WERI-Rb-1 (cell line): ENCODE measurements at regions not wholly inside any gene's neighbourhood (a gene's known extent, or its start where the extent isn't known, plus 50 kb on each side); places are given as distances from the start of the nearest gene placed in this dataset.
"Not testable (repeated sequence)": the region's sequence is repeated elsewhere in the genome, so short reads cannot be mapped to it uniquely, and the experiment has no call there.

Experiments used
- DNase-seq: peaks from one replicate; pipeline ENCODE4 v3.0.0-alpha.2; 2020
- H3K27ac ChIP-seq: fragments of 250-450 bp; sonication (Bioruptor Pico); 2 replicates; pipeline ENCODE4 v1.5.1; 2020; ENCODE audit warnings: mild to moderate bottlenecking, moderate library complexity
- H3K27me3 ChIP-seq: fragments of 250-450 bp; sonication (Bioruptor Pico); 2 replicates; pipeline ENCODE4 v1.5.1; 2021; ENCODE audit warnings: mild to moderate bottlenecking, low read depth, moderate library complexity; ENCODE audit not compliant: insufficient read depth, severe bottlenecking
- H3K36me3 ChIP-seq: fragments of 250-450 bp; sonication (Bioruptor Pico); 2 replicates; pipeline ENCODE4 v1.5.1; 2020; ENCODE audit warnings: mild to moderate bottlenecking, moderate library complexity
- H3K4me3 ChIP-seq: 2 replicates; pipeline ENCODE4 v1.5.1; 2011; ENCODE audit warnings: low read depth, mild to moderate bottlenecking, control low read depth, low read length
- H3K9me3 ChIP-seq: fragments of 250-450 bp; sonication (Bioruptor Pico); 2 replicates; pipeline ENCODE4 v1.5.1; 2021; ENCODE audit warnings: mild to moderate bottlenecking, moderate library complexity; ENCODE audit not compliant: severe bottlenecking
- CTCF ChIP-seq: IDR thresholded peaks from 2 replicates; pipeline ENCODE4 v1.5.1; 2011; ENCODE audit warnings: low read depth, mild to moderate bottlenecking, control low read depth, inconsistent platforms, low read length

GRCh38 chr19:31049431-31049830, 299.8 kb downstream of the TSHZ3 start:
- no peak for DNase-seq
- H3K27ac ChIP-seq: no peak overlapping the region
- H3K4me3 ChIP-seq: no peak overlapping the region
- peaks cover 2% of the 10 kb centered on the region for H3K9me3 ChIP-seq
- TF ChIP-seq CTCF: no peak
- no peaks in the 10 kb centered on the region for H3K27me3 ChIP-seq
- no peaks in the 10 kb centered on the region for H3K36me3 ChIP-seq

- DNase-seq: no peak
- Histone ChIP-seq H3K9me3 (no peaks in the 10 kb centered on the region), H3K27me3 (no peaks in the 10 kb centered on the region), H3K36me3 (no peaks in the 10 kb centered on the region), H3K27ac (no peak overlapping the region), H3K4me3 (no peak overlapping the region)
- TF ChIP-seq CTCF: no peak
Measured at GRCh38 chr19:31046024-31046423, 303.2 kb downstream of the TSHZ3 start.

GRCh38 chr19:31041461-31041860, 307.8 kb downstream of the TSHZ3 start:
- no peak for DNase-seq
- no peak for TF ChIP-seq CTCF
- no peaks in the 10 kb centered on the region for H3K9me3 ChIP-seq
- H3K36me3 ChIP-seq: no peaks in the 10 kb centered on the region
- H3K27me3 ChIP-seq: no peaks in the 10 kb centered on the region
- H3K27ac ChIP-seq: no peak overlapping the region
- H3K4me3 ChIP-seq: no peak overlapping the region

- Histone ChIP-seq H3K27ac (no peak overlapping the region), H3K27me3 (no peaks in the 10 kb centered on the region), H3K9me3 (no peaks in the 10 kb centered on the region), H3K36me3 (no peaks in the 10 kb centered on the region), H3K4me3 (no peak overlapping the region)
- DNase-seq: no peak
- no peak for TF ChIP-seq CTCF
Measured at GRCh38 chr19:31039151-31039550, 310.1 kb downstream of the TSHZ3 start.

- TF ChIP-seq CTCF: no peak
- Histone ChIP-seq H3K4me3 (no peak overlapping the region), H3K27me3 (no peaks in the 10 kb centered on the region), H3K27ac (no peak overlapping the region), H3K9me3 (no peaks in the 10 kb centered on the region), H3K36me3 (no peaks in the 10 kb centered on the region)
- no peak for DNase-seq
Measured at GRCh38 chr19:31037286-31037980, 311.8 kb downstream of the TSHZ3 start.

- DNase-seq, H3K36me3 ChIP-seq, H3K27ac ChIP-seq, H3K9me3 ChIP-seq, H3K27me3 ChIP-seq, H3K4me3 ChIP-seq: not testable (repeated sequence)
Measured at GRCh38 chr19:31031455-31031854, 317.8 kb downstream of the TSHZ3 start.
